K562 (cell line): ENCODE measurements at regions not wholly inside any gene's neighbourhood (a gene's known extent, or its start where the extent isn't known, plus 50 kb on each side); places are given as distances from the start of the nearest gene placed in this dataset.

Experiments
- ATAC-seq: fragments of 200-7000 bp; cut with Tn5 transposase; 3 replicates; pipeline ENCODE4 v1.9.1; 2020; ENCODE audit warnings: moderate library complexity
- BruUV-seq: library from RNA; stranded (reverse); fragments of 400-500 nt; replicated peaks from 2 replicates; lab custom pipeline; 2021; lab: Mats Ljungman, UMichigan
- CTCF ChIA-PET: fragments of 300-600 bp; formaldehyde crosslinking; extraction: SDS; loops from one replicate; lab custom pipeline; 2021; ENCODE audit warnings: low intra/inter-chr PET ratio; lab: Yijun Ruan, JAX
- POLR2A ChIA-PET: fragments of 300-600, 350-650 bp; sonication (Branson Sonifier 250); formaldehyde crosslinking; extraction: SDS; loops from one replicate; lab custom pipeline; 2021; ENCODE audit warnings: antibody characterized with exemption, inconsistent platforms; lab: Yijun Ruan, JAX
- DNase-seq, 4 experiments: peaks; one replicate each; pipeline versions ENCODE4 v3.0.0 to v3.0.0-alpha.2; 2011 to 2018; ENCODE audit warnings: low spot score in 3 of 4, mixed read lengths in 3 of 4; ENCODE audit errors: extremely low read depth in 1 of 4
- FAIRE-seq: peaks from 2 replicates; lab custom pipeline; 2011; peaks lifted over from hg19 to GRCh38; lab: Jason Lieb, UNC
- H2AFZ ChIP-seq: 2 replicates; pipeline ENCODE4 v1.6.0; 2011; ENCODE audit warnings: low read depth, low read length, control low read depth, inconsistent platforms
- H3K27ac ChIP-seq: fragments of 200-600 bp; 3 replicates; pipeline ENCODE4 v1.8.0; 2011; ENCODE audit warnings: low read depth, mild to moderate bottlenecking, control low read depth, inconsistent platforms, low read length, moderate library complexity, mixed read lengths; ENCODE audit errors: extremely low read depth
- H3K27me3 ChIP-seq, 2 experiments: fragments of 300-600 bp in 1 of 2; 2 replicates in 1 of 2; 3 replicates in 1 of 2; pipeline versions ENCODE4 v1.6.0 to v1.8.0; 2011; ENCODE audit warnings: inconsistent platforms in 2 of 2, low read length in 2 of 2, mild to moderate bottlenecking in 1 of 2, mixed read lengths in 1 of 2, moderate library complexity in 1 of 2; ENCODE audit not compliant: control insufficient read depth in 2 of 2, insufficient read depth in 2 of 2
- H3K36me3 ChIP-seq: fragments of 300-600 bp; 3 replicates; pipeline ENCODE4 v1.8.0; 2011; ENCODE audit warnings: mild to moderate bottlenecking, low read length, inconsistent platforms; ENCODE audit not compliant: control insufficient read depth, insufficient read depth
- H3K4me1 ChIP-seq, 2 experiments: fragments of 200-600 bp in 1 of 2; replicated peaks in 1 of 2; 2 replicates in 1 of 2; 3 replicates in 1 of 2; pipeline versions ENCODE4 v1.5.1 to v1.8.0; 2011; ENCODE audit warnings: inconsistent platforms in 2 of 2, low read length in 2 of 2, mild to moderate bottlenecking in 1 of 2, mixed read lengths in 1 of 2, moderate library complexity in 1 of 2; ENCODE audit not compliant: control insufficient read depth in 2 of 2, insufficient read depth in 2 of 2
- H3K4me2 ChIP-seq: 2 replicates; pipeline ENCODE4 v1.6.1; 2011; ENCODE audit warnings: low read length, control low read depth, inconsistent platforms, mixed read lengths; ENCODE audit not compliant: insufficient read depth
- H3K4me3 ChIP-seq: fragments of 200-600 bp; sonication (generic), shearing (Covaris generic); 2 replicates; pipeline ENCODE4 v1.5.1; 2016; ENCODE audit warnings: control low read depth, inconsistent platforms
- H3K79me2 ChIP-seq: fragments of 200-600 bp; 3 replicates; pipeline ENCODE4 v1.8.0; 2011; ENCODE audit warnings: low read length, inconsistent platforms; ENCODE audit not compliant: control insufficient read depth, insufficient read depth
- H3K9ac ChIP-seq, 2 experiments: 2 replicates each; pipeline versions ENCODE4 v1.6.0 to v1.6.1; 2011; ENCODE audit warnings: low read depth in 2 of 2, low read length in 2 of 2, control low read depth in 1 of 2, inconsistent platforms in 1 of 2, mild to moderate bottlenecking in 1 of 2, mixed read lengths in 1 of 2; ENCODE audit not compliant: insufficient read depth in 1 of 2
- H3K9me1 ChIP-seq: one replicate; pipeline ENCODE4 v1.6.0; 2011; ENCODE audit warnings: inconsistent platforms, mild to moderate bottlenecking, low read length, moderate library complexity; ENCODE audit not compliant: control insufficient read depth, insufficient read depth
- H3K9me3 ChIP-seq: replicated peaks from 2 replicates; pipeline ENCODE4 v1.5.1; 2011; ENCODE audit warnings: low read depth, low read length, inconsistent platforms; ENCODE audit not compliant: control insufficient read depth, insufficient read depth
- H4K20me1 ChIP-seq: replicated peaks from 2 replicates; pipeline ENCODE4 v1.6.1; 2011; ENCODE audit warnings: low read length, inconsistent platforms, mixed read lengths; ENCODE audit not compliant: control insufficient read depth, insufficient read depth
- AFF1 ChIP-seq, 2 experiments: fragments of 450-650 bp; IDR thresholded peaks; 2 replicates each; pipeline ENCODE4 v1.6.1; 2018; ENCODE audit warnings: mild to moderate bottlenecking in 2 of 2, low read depth in 1 of 2; ENCODE audit not compliant: partially characterized antibody in 2 of 2
- SMARCB1 ChIP-seq: IDR thresholded peaks from 2 replicates; pipeline ENCODE4 v1.6.1; 2011; ENCODE audit warnings: improper control_type of control experiment, low read depth; ENCODE audit not compliant: insufficient read length
- TAF7 ChIP-seq: fragments of 450-650 bp; IDR thresholded peaks from 2 replicates; pipeline ENCODE4 v1.6.1; 2016; ENCODE audit warnings: missing genetic modification characterization, missing compliant biosample characterization
- ZBTB8A ChIP-seq: fragments of 450-650 bp; IDR thresholded peaks from 2 replicates; pipeline ENCODE4 v1.6.1; 2018; ENCODE audit warnings: mild to moderate bottlenecking, moderate library complexity; ENCODE audit not compliant: partially characterized antibody
- ZKSCAN3 ChIP-seq: fragments of 250-450 bp; sonication (Bioruptor Pico); IDR thresholded peaks from 2 replicates; pipeline ENCODE4 v1.4.0; 2020
- WGBS: fragments of 100-300 bp; shearing (Covaris generic); methylation state at CpG from one replicate; pipeline ENCODE4 v1.1.6; 2016; ENCODE audit warnings: low coverage, mixed read lengths; ENCODE audit not compliant: insufficient coverage; ENCODE audit errors: missing lambda C conversion rate; 5-methylcytosine and 5-hydroxymethylcytosine counted together
- in situ Hi-C: fragments of 300-500 bp; cut with MboI; formaldehyde crosslinking; loops from 4 replicates; pipeline ENCODE4 v1.15.0; 2018; ENCODE audit warnings: inconsistent platforms, mixed read lengths
- intact Hi-C: fragments of 100-400 bp; cut with micrococcal nuclease; formaldehyde crosslinking; loops from 2 replicates; pipeline ENCODE4 v1.14.2; 2022

- Histone ChIP-seq H3K4me1 (no peaks in the 10 kb centered on the region; a peak in 1 of 5 replicates), H3K4me3 (no peak overlapping the region)
- no peak for TF ChIP-seq SMARCB1
- no peak for TF ChIP-seq AFF1 (IDR thresholded peaks at IDR 0.05; ENCODE audit: low read depth in 1 of 2, partially characterized antibody in 2 of 2)
- no peak for TF ChIP-seq ZBTB8A
- no peak for TF ChIP-seq ZKSCAN3 (CRISPR knock-in tag)
- no peak for TF ChIP-seq TAF7 (tag)
- TF ChIP-seq, all 486 proteins: peak for 0
- no peak overlapping the region for H3K4me2 ChIP-seq
- H2AFZ ChIP-seq = no peak overlapping the region
- 0% methylated on average over 8 of the region's 8 CpGs for WGBS
- BruUV-seq = no TSS peak
- H3K9ac ChIP-seq = no peak overlapping the region
- in situ Hi-C loops = no loop called here
- no peaks in the 10 kb centered on the region for H3K9me1 ChIP-seq
- H3K36me3 ChIP-seq = no peaks in the 10 kb centered on the region
- FAIRE-seq = no peak
- intact Hi-C loops = no loop called here
- H3K9me3 ChIP-seq = no peaks in the 10 kb centered on the region
- no peak overlapping the region for H3K27ac ChIP-seq
- H3K79me2 ChIP-seq = no peaks in the 10 kb centered on the region
- no peaks in the 10 kb centered on the region for H3K27me3 ChIP-seq
- DNase-seq = no peak
- ChIA-PET POLR2A (interaction anchor here (0.9 kb wide), 1 partner anchor 41 kb away, joined by 3 read pairs; no protein-coding TSS in a partner anchor), CTCF (no interaction called here)
- ATAC-seq = no peak
- no peaks in the 10 kb centered on the region for H4K20me1 ChIP-seq
These were observed 103.0 kb upstream of the BACE2 start for GRCh38 chr21:41064951-41065350.
